GM23248 (cell line): ENCODE measurements at regions not wholly inside any gene's neighbourhood (a gene's known extent, or its start where the extent isn't known, plus 50 kb on each side); places are given as distances from the start of the nearest gene placed in this dataset.

Experiments
- EZH2 ChIP-seq: fragments of 200-600 bp; sonication (generic); IDR thresholded peaks from 2 replicates; pipeline ENCODE4 v1.6.1; 2018; ENCODE audit warnings: antibody characterized with exemption, mild to moderate bottlenecking; ENCODE audit not compliant: insufficient read depth, poor library complexity, severe bottlenecking
- EZH2phosphoT487 ChIP-seq: fragments of 200-600 bp; sonication (generic); IDR thresholded peaks from 2 replicates; pipeline ENCODE4 v1.6.1; 2018; ENCODE audit warnings: antibody characterized with exemption, moderate library complexity, mild to moderate bottlenecking, low read depth; ENCODE audit not compliant: insufficient read depth

DNA sequence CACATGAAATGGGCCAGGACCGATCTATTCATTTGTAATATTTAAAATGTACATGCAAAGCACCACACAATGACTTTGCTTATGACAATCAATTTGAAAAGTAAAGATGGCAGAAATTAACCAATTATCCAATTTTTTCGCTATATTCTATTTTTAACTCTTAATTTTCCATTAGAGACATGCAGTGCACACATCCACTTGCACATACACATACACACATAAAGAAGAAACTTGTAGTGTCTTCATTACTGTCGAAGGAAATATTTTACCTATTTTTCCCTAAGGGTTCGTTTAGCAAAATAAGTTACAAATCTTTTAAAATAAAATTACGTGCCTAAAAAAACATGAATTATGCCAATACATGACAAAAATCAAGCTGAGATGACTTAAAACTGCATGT, 194.3 kb upstream of the MDFIC2 start:
- TF ChIP-seq EZH2phosphoT487 = no peak
- TF ChIP-seq EZH2 = no peak
